C1 segment of cervical spinal cord (tissue), 14 donors: ENCODE measurements at regions not wholly inside any gene's neighbourhood (a gene's known extent, or its start where the extent isn't known, plus 50 kb on each side); places are given as distances from the start of the nearest gene placed in this dataset.

Experiments used
- DNase-seq, 14 donors: peaks; one replicate each; lab custom pipeline; 2025; lab: John Stamatoyannopoulos, UW

DNA sequence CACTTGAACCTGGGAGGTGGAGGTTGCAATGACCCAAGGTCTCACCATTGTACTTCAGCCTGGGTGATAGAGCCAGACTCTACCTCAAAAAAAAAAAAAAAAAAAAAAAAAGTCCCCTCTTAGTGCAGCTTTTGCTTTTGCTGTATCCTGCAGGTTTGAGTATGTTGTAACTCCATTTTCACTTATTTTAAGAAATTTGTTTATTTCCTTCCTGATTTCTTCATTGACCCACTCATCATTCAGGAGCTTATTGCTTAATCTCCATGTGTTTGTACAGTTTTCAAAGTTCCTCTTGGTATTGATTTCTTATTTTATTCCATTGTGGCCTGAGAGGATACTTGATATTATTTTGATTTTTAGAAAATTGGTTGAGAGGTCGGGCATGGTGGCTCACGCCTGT lies 50.9 kb upstream of the AK4 start:
- DNase-seq, result no peak
